AG04449 (cell line): ENCODE measurements at regions not wholly inside any gene's neighbourhood (a gene's known extent, or its start where the extent isn't known, plus 50 kb on each side); places are given as distances from the start of the nearest gene placed in this dataset.
"Not testable (repeated sequence)": the region's sequence is repeated elsewhere in the genome, so short reads cannot be mapped to it uniquely, and the experiment has no call there.

Source experiments
- CTCF ChIA-PET: fragments of 350-600 bp; formaldehyde crosslinking; extraction: SDS; loops from one replicate; lab custom pipeline; 2021; ENCODE audit warnings: antibody characterized with exemption; lab: Yijun Ruan, JAX
- POLR2A ChIA-PET: fragments of 400-600, 350-600 bp; formaldehyde crosslinking; extraction: SDS; loops from one replicate; lab custom pipeline; 2020; ENCODE audit warnings: antibody characterized with exemption, inconsistent platforms; lab: Yijun Ruan, JAX
- DNase-seq: peaks from one replicate; pipeline ENCODE4 v3.0.0-alpha.2; 2010; ENCODE audit warnings: low read depth, low spot score
- H3K4me3 ChIP-seq: 2 replicates; pipeline ENCODE4 v1.5.1; 2011; ENCODE audit warnings: low read depth, mild to moderate bottlenecking, control low read depth, low read length
- CTCF ChIP-seq: IDR thresholded peaks from one replicate; pipeline ENCODE4 v1.5.1; 2011; ENCODE audit warnings: mild to moderate bottlenecking, moderate library complexity, low read length, control low read depth, inconsistent platforms; ENCODE audit not compliant: insufficient read depth; ENCODE audit errors: missing control alignments

GRCh38 chr2:126107883-126108282, 548.1 kb upstream of the GYPC start:
- no peak for TF ChIP-seq CTCF
- H3K4me3 ChIP-seq = no peak overlapping the region
- DNase-seq = no peak
- ChIA-PET POLR2A (no interaction called here), CTCF (no interaction called here)

DNA sequence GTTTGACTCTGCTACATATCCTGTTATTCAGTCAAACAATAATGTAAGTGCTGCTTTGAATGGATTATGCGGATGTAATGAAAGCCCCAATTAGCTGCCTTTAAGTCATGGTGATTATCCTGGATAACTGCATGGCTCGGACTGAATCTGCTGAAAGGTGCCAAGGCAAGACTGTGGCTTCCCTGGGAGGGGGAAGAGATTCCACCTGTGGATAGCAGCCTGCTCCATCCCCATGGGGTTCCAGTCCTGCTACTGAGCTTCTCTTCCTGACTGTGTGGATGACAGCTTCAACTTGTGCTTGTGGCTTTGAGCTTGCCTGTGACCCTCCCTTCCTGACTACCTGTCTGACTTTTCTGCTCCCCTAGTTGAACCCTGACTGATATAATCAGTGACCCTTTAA, 540.0 kb upstream of the GYPC start:
- ChIA-PET CTCF (no interaction called here), POLR2A (no interaction called here)
- TF ChIP-seq CTCF = no peak
- H3K4me3 ChIP-seq = no peak overlapping the region
- no peak for DNase-seq

DNA sequence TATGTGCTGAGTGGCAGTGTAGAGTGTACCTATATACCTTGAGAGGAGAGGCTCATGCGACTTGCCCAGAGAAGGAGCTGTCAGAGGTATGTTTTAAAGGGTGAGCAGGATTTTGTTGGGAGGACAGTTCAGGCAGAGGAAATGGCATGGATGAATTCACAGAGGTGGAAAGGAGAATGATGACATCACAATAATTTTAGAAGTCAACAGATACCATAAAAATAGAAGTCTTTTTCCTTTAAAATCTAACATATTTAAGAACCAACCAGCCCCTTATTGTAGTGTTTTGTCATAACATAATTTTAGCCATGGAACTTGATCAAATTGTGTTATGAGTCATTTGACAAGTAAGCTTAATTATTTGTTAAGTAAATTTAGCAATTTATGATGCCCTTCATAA, 538.1 kb upstream of the GYPC start:
- POLR2A ChIA-PET = no interaction called here
- DNase-seq = no peak

DNA sequence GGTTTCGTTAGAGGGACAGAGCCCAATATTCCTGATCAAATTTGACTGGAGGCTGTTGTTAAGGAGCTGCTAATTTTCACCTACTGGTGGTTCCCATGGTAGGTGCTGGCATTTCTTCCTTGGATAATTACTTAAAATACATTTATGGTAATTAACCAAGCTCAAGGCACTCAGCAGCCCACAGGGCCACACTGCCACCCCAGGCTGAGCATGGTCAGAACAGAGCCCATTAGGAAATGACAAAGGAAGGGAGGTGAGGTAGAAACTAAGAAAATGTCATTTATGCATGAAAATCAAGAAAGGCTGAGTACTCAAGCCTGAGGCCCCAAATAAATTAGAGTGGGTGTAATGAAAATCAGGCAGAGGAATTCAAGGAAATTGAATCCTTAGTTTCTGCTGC, 510.2 kb upstream of the GYPC start:
- ChIA-PET CTCF (no interaction called here), POLR2A (no interaction called here)
- H3K4me3 ChIP-seq = no peak overlapping the region
- no peak for TF ChIP-seq CTCF
- no peak for DNase-seq

More for the DNA sequence above, 538.1 kb upstream of the GYPC start:
- TF ChIP-seq CTCF = no peak
- CTCF ChIA-PET = no interaction called here
- no peak overlapping the region for H3K4me3 ChIP-seq

DNA sequence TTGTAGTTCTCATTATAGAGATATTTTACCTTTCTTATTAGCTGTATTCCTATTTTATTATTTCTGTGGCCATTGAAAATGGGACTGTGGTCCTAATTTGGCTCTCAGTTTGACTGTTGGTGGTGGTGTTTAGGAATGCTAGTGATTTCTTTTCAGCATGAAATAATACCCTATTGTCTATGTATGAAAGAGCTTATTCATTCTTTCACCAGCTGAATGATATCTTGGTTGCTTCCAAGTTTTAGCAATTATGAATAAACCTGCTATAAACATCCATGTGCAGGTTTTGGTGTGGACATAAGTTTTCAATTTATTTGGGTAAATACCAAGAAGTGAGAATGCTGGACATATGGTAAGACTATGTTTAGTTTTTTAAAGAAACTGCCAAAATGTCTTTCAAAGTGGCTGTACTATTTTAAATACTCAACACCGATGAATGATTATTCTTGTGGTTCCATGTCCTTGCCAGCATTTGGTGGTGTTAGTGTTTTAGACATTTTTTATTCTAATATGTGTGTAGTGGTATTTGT, 501.6 kb upstream of the GYPC start:
- TF ChIP-seq CTCF = no peak
- DNase-seq = no peak
- H3K4me3 ChIP-seq = no peak overlapping the region
- ChIA-PET POLR2A (no interaction called here), CTCF (no interaction called here)

GRCh38 chr2:126160950-126161349, 495.0 kb upstream of the GYPC start:
- POLR2A ChIA-PET, DNase-seq, CTCF ChIA-PET: not testable (repeated sequence)

DNA sequence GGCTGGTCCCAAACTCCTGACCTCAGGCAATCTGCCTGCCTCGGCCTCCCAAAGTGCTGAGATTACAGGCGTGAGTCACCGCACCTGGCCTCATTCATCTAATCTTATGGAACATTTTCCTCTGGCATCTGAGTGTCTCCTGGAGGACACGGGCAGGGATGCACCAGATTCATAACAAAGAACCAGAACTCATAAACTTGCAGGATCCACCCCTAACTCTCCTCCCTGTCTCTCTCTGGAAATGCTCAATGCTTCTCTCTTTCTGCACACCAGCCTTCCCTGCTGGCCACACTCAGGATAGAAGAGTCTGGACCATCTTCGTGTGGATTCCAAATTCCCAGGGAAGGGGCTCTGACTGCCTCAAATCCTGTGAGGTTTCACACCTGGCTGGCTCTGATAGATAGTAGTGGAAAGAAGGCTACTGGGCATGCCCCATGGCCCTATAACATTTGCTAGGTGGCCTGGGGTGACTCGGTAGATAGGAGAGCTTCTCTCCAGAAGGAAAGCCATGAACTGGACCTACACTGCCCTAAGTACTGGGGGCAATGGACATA, 483.2 kb upstream of the GYPC start:
- CTCF ChIA-PET = no interaction called here
- POLR2A ChIA-PET = no interaction called here
- DNase-seq = no peak
- no peak for TF ChIP-seq CTCF
- H3K4me3 ChIP-seq = no peak overlapping the region

More at GRCh38 chr2:126160950-126161349, 495.0 kb upstream of the GYPC start:
- H3K4me3 ChIP-seq = not testable (repeated sequence)
